ENCODE measurements at regions not wholly inside any gene's neighbourhood (a gene's known extent, or its start where the extent isn't known, plus 50 kb on each side); places are given as distances from the start of the nearest gene placed in this dataset.

DNA sequence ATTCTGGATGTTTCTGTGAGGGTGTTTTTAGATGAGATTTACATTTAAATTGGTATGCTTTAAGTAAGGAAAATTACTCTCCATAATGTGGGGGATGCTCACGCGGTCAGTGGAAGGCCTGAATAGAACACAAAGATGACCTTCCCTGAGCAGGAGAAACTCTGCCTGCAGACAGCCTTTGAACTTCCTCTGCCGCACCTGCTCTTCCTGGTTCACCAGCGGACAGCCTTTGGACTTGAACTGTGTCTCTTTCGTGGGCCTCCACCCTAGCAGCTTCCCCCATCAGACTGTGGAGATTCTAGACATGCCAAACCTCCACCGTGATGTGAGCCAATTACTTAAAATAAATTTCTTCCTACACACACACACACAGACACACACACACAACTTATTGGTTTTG, 210.7 kb downstream of the EFCAB11 start:
- CTCF ChIA-PET = no interaction called here
- TF ChIP-seq, protein P1, sequence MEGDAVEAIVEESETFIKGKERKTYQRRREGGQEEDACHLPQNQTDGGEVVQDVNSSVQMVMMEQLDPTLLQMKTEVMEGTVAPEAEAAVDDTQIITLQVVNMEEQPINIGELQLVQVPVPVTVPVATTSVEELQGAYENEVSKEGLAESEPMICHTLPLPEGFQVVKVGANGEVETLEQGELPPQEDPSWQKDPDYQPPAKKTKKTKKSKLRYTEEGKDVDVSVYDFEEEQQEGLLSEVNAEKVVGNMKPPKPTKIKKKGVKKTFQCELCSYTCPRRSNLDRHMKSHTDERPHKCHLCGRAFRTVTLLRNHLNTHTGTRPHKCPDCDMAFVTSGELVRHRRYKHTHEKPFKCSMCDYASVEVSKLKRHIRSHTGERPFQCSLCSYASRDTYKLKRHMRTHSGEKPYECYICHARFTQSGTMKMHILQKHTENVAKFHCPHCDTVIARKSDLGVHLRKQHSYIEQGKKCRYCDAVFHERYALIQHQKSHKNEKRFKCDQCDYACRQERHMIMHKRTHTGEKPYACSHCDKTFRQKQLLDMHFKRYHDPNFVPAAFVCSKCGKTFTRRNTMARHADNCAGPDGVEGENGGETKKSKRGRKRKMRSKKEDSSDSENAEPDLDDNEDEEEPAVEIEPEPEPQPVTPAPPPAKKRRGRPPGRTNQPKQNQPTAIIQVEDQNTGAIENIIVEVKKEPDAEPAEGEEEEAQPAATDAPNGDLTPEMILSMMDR (IDR thresholded peaks at IDR 0.05; ENCODE audit: insufficient read depth, low read depth, low read length) = no peak
- Histone ChIP-seq H3K4me3 (ENCODE audit: low read depth, low read length) (no peak overlapping the region), H3K27me3 (ENCODE audit: control insufficient read depth, insufficient read depth, low read length) (no peaks in the 10 kb centered on the region), H3K36me3 (ENCODE audit: control insufficient read depth, insufficient read depth, low read length) (no peaks in the 10 kb centered on the region)
- no peak for DNase-seq (ENCODE audit: low read depth)
- POLR2A ChIA-PET = no interaction called here

DNA sequence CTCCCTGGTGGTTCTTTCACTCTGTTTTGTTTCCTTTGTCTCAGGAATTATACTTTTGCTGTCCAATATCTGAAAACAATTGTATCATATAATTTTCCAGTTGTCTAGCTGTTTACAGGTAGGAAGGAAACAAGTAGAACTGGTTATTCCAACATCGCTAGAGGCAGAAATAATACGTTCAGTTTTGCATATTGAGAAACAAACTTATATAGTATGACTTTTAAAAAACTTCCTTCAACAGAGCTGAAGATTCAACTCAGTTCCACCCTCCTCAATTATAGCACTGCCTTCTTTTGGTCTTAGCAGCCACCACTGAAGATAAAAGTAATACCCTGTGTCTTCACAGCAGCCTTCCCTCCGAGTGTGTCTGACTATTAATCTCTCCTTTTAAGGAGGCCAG, 214.3 kb downstream of the EFCAB11 start:
- Histone ChIP-seq H3K36me3 (ENCODE audit: control insufficient read depth, insufficient read depth, low read length) (no peaks in the 10 kb centered on the region), H3K27me3 (ENCODE audit: control insufficient read depth, insufficient read depth, low read length) (no peaks in the 10 kb centered on the region), H3K4me3 (ENCODE audit: low read depth, low read length) (no peak overlapping the region)
- DNase-seq (ENCODE audit: low read depth) = no peak
- TF ChIP-seq, protein P1 (IDR thresholded peaks at IDR 0.05; ENCODE audit: insufficient read depth, low read depth, low read length) = no peak
- ChIA-PET CTCF (interaction anchor here (1.0 to 1.5 kb wide), 2 partner anchors 10 to 36 kb away, joined by 3 read pairs; no protein-coding TSS in a partner anchor), POLR2A (interaction anchor here (0.7 kb wide), 1 partner anchor 1437 kb away, joined by 4 read pairs; no protein-coding TSS in a partner anchor)

DNA sequence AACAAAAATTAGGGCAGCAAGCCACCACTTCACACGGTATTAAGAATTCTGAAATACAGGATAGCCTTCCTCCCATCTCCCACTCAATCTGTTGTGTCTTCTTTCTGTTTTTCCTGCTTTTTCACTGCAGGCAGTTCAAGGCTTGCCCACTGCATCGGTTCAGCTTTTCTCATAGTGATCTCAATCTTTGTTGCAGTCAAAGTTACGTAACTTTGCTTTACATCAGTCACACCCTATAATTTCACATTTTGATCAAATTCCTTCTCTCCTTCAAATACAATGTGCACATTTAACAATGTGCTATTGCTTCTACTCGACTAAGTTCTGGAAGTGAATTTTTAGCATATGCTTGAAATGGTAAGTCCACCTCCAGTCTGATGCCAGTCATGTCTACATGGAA, 217.6 kb downstream of the EFCAB11 start:
- no peak overlapping the region for H3K4me3 ChIP-seq (ENCODE audit: low read depth, low read length)
- no peak for DNase-seq (ENCODE audit: low read depth)
- H3K27me3 ChIP-seq (ENCODE audit: control insufficient read depth, insufficient read depth, low read length) = no peaks in the 10 kb centered on the region
- H3K36me3 ChIP-seq (ENCODE audit: control insufficient read depth, insufficient read depth, low read length) = no peaks in the 10 kb centered on the region
- ChIA-PET CTCF (no interaction called here), POLR2A (no interaction called here)
- TF ChIP-seq, protein P1 (IDR thresholded peaks at IDR 0.05; ENCODE audit: insufficient read depth, low read depth, low read length) = no peak

DNA sequence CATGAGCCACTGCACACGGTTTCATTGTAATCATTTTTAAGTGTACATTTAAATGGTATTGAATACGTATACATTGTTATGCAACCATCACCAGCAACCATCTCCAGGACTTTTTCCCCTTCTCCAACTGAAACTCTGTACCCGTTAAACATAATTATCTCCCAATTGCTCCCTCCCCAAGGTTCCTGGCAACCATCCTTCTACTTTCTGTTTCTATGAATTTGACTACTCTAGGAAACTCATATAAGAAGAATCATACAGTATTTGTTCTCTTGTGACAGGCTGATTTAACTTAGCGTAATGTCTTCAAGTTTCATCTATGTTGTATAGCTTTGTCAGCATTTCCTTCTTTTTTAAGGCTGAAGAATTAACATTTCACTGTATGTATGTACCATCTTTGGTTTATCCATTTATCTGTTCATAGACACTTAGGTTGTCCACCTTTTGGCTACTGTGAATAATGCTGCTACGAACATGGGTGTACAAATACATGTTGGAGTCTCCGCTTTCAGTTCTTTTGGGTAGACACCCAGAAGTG, 223.1 kb downstream of the EFCAB11 start:
- no peak overlapping the region for H3K4me3 ChIP-seq (ENCODE audit: low read depth, low read length)
- no peak for DNase-seq (ENCODE audit: low read depth)
- CTCF ChIA-PET = no interaction called here
- POLR2A ChIA-PET = no interaction called here
- H3K27me3 ChIP-seq (ENCODE audit: control insufficient read depth, insufficient read depth, low read length) = no peaks in the 10 kb centered on the region
- H3K36me3 ChIP-seq (ENCODE audit: control insufficient read depth, insufficient read depth, low read length) = no peaks in the 10 kb centered on the region
- TF ChIP-seq, protein P1 (IDR thresholded peaks at IDR 0.05; ENCODE audit: insufficient read depth, low read depth, low read length) = no peak

DNA sequence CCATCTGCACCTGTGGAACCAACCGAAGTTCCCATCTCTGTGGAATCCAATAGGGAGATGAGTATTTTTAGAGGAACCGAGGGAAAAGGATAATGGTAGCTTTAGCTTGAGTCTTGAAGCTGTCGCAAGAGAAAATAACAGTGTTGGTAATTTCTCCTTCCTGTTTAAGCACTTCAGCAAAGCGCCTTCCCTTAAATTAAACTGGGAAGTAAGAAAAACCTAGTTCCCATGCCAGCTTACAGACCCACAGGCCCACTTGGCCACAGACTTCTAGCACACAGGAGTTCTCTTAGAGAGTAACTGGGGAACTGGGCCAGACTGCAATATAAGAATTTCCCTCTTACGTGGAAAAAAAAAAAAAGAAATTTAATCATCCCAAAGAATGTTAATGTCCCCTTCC, 223.8 kb downstream of the EFCAB11 start:
- CTCF ChIA-PET = no interaction called here
- Histone ChIP-seq H3K36me3 (ENCODE audit: control insufficient read depth, insufficient read depth, low read length) (no peaks in the 10 kb centered on the region), H3K27me3 (ENCODE audit: control insufficient read depth, insufficient read depth, low read length) (no peaks in the 10 kb centered on the region), H3K4me3 (ENCODE audit: low read depth, low read length) (no peak overlapping the region)
- TF ChIP-seq, protein P1 (IDR thresholded peaks at IDR 0.05; ENCODE audit: insufficient read depth, low read depth, low read length) = no peak
- DNase-seq (ENCODE audit: low read depth) = no peak
- POLR2A ChIA-PET = no interaction called here
